Pancreas (tissue), 10 donors: ENCODE measurements at regions not wholly inside any gene's neighbourhood (a gene's known extent, or its start where the extent isn't known, plus 50 kb on each side); places are given as distances from the start of the nearest gene placed in this dataset.

ENCODE experiments used
- ATAC-seq, 4 donors: fragments of 200-7000 bp; cut with Tn5 transposase; one replicate each; pipeline versions ENCODE4 v1.8.0 to v1.9.1; 2020; ENCODE audit warnings: mild to moderate bottlenecking in 4 of 4, moderate library complexity in 4 of 4
- DNase-seq, 6 donors: peaks; one replicate each; pipeline ENCODE4 v3.0.0-alpha.2; 2020
- FAIRE-seq: peaks from 2 replicates; lab custom pipeline; 2012; peaks lifted over from hg19 to GRCh38; lab: Jason Lieb, UNC
- H3K27ac ChIP-seq, 4 donors: fragments of 200-600 bp; sonication (generic); 1 replicate in 3 of 4; 2 replicates in 1 of 4; pipeline versions ENCODE4 v1.5.0 to v1.8.0; 2020
- H3K27me3 ChIP-seq, 4 donors: fragments of 200-600 bp; one replicate each; pipeline ENCODE4 v1.8.0; 2021
- H3K36me3 ChIP-seq, 3 donors: fragments of 200-600 bp; sonication (generic) in 1 of 3; one replicate each; pipeline versions ENCODE4 v1.5.0 to v1.8.0; 2020 to 2021
- H3K4me1 ChIP-seq, 3 donors: fragments of 200-600 bp; one replicate each; pipeline ENCODE4 v1.8.0; 2021
- H3K4me3 ChIP-seq, 4 donors: fragments of 200-600 bp; sonication (generic) in 2 of 4; one replicate each; pipeline versions ENCODE4 v1.5.0 to v1.8.0; 2020 to 2021
- H3K9me3 ChIP-seq, 4 donors: fragments of 200-600 bp; one replicate each; pipeline ENCODE4 v1.8.0; 2021
- WGBS, 2 donors: extraction: QIAGEN DNeasy Blood & Tissue Kit; methylation state at CpG; one replicate each; pipeline ENCODE4 v1.1.7; 2013; 5-methylcytosine and 5-hydroxymethylcytosine counted together
- intact Hi-C, 3 donors: fragments of 100-400 bp; cut with DNase I; formaldehyde crosslinking; loops; one replicate each; pipeline versions ENCODE4 v1.11.1 to v1.14.2; 2022
- TF ChIP-seq, protein P1 (sequence below), 4 donors: fragments of 200-600 bp; sonication (generic) in 3 of 4; IDR thresholded peaks; one replicate each; pipeline versions ENCODE4 v1.5.0 to v1.8.0; 2021; ENCODE audit warnings: antibody characterized with exemption in 4 of 4
- donor health status: healthy with polysubstance abuse.
- donor health status: DM: no; HTN: no; CAD: no; lungs with moderate emphysema.
- donor health status: DM: no; HTN: no; CAD: no.
- donor health status: control.
- donor health status: control.
- donor health status: Bipolar disorder and iron deficiency.
- donor health status: DM: yes; HTN: yes; CAD: no.
- donor health status: DM: no; HTN: no; CAD: no.
- donor health status: DM: no; HTN: no; CAD: no.
- donor health status: DM: yes; HTN: yes; CAD: no.

DNA sequence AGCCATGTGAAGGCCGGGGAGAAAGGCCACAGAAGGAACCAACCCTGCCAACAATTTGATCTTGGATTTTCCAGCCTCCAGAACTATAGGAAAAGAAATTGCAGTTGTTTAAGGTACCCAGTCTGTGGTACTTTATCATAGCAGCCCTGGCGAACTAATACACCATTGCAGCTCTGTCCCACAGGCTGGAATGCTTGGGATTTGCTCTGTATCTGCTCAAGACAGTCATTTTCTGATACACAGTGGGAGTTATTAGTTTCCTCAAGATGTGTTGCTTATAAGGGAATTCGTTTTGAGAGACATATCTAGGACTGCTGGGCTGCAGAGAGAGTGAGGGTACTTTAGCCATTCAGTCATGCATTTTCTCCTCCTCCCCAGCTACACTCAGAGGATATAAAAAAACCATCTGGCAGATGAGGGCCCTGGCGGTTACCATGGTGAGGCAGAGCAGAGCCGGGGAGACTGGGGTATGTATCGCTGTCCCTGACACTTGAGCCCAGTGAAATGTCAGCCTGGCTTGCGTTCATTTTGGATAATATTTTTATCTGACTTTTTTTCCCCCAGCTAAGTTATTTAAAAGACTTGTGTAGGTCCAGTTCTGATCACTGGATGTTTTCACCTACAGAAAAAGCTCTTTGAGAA lies 104.6 kb downstream of the DIRAS3 start:
- Histone ChIP-seq H3K27me3 (no peaks in the 10 kb centered on the region), H3K27ac (no peak overlapping the region), H3K4me3 (no peak overlapping the region), H3K36me3 (no peaks in the 10 kb centered on the region), H3K9me3 (no peaks in the 10 kb centered on the region), H3K4me1 (no peaks in the 10 kb centered on the region)
- FAIRE-seq (no peak), ATAC-seq (peak in 3 of 4 donors; percentile 38 to 79 (median 64)), DNase-seq (no peak)
- intact Hi-C loops, result no loop called here
- TF ChIP-seq, protein P1, sequence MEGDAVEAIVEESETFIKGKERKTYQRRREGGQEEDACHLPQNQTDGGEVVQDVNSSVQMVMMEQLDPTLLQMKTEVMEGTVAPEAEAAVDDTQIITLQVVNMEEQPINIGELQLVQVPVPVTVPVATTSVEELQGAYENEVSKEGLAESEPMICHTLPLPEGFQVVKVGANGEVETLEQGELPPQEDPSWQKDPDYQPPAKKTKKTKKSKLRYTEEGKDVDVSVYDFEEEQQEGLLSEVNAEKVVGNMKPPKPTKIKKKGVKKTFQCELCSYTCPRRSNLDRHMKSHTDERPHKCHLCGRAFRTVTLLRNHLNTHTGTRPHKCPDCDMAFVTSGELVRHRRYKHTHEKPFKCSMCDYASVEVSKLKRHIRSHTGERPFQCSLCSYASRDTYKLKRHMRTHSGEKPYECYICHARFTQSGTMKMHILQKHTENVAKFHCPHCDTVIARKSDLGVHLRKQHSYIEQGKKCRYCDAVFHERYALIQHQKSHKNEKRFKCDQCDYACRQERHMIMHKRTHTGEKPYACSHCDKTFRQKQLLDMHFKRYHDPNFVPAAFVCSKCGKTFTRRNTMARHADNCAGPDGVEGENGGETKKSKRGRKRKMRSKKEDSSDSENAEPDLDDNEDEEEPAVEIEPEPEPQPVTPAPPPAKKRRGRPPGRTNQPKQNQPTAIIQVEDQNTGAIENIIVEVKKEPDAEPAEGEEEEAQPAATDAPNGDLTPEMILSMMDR (IDR thresholded peaks at IDR 0.05), result no peak
- 67 to 76% methylated on average over 7 of the region's 7 CpGs for WGBS, 2 donors

DNA sequence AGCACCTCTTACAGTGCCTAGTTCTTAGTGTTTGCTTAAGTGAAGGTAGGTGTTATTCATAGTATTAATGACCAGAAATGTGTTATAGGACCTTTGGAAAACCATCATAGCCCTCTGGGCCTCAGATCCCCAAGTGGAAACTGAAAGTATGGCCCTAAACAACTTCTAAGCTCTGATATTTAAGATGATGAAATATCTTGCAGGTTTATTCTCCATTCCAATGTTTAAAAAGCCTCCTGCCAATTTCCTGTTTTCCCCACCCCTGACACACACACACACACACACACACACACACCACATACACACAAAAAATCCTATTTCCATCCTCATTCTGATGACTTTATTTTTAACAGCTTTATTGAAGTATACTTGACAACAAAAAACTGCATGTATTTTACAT lies 108.2 kb downstream of the DIRAS3 start:
- Histone ChIP-seq H3K9me3 (no peaks in the 10 kb centered on the region), H3K4me1 (no peaks in the 10 kb centered on the region), H3K4me3 (no peak overlapping the region), H3K27ac (no peak overlapping the region), H3K27me3 (no peaks in the 10 kb centered on the region), H3K36me3 (no peaks in the 10 kb centered on the region)
- ATAC-seq, result no peak
- FAIRE-seq, result no peak
- intact Hi-C loops, result no loop called here
- no peak for DNase-seq
- TF ChIP-seq, protein P1 (IDR thresholded peaks at IDR 0.05), result no peak

DNA sequence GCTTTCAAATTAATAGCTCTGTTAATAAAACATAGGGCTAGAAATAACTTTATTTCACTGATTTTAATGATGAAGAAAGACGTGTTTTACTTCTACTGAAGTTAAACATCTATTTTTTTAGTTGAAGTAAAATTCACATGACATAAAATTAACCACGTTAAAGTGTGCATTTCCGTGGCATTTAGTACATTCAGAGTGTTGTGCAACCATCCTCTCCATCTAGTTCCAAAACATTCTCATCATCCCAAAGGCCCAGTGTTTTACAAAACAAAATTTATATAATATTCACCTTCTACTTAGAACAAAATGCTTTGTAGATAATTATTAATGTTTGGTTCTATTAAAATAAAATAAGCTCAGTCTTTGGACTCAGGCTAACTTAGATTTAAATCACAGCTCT lies 108.5 kb upstream of the GNG12 start:
- ATAC-seq, result no peak
- no peak for DNase-seq
- H3K27me3 ChIP-seq, result no peaks in the 10 kb centered on the region
- FAIRE-seq, result no peak
- no peaks in the 10 kb centered on the region for H3K4me1 ChIP-seq
- intact Hi-C loops, result no loop called here
- no peak overlapping the region for H3K27ac ChIP-seq
- 48 to 60% methylated on average over 3 of the region's 3 CpGs for WGBS, 2 donors
- TF ChIP-seq, protein P1 (IDR thresholded peaks at IDR 0.05), result no peak
- H3K9me3 ChIP-seq, result no peaks in the 10 kb centered on the region
- no peak overlapping the region for H3K4me3 ChIP-seq
- no peaks in the 10 kb centered on the region for H3K36me3 ChIP-seq

DNA sequence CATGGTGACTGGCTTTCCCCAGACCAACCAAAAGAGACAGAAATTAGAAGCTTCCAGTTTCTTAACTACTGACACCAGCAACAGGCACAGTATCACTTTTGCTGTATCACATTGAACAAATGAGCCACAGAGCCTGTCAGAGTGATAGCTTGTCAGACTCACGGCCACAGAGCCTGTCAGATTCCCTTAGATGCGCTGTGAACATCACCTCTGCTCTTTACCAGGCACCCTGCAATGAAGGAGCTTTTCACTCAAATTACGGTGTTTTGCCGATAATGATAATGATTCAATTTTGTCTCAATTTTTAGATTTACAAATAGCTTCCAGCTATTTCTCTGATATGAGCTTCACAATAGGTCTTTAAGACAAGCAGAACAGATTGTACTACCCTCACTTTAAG lies 107.9 kb upstream of the GNG12 start:
- FAIRE-seq, result no peak
- WGBS, 2 donors, result 90% methylated on average over 4 of the region's 4 CpGs
- intact Hi-C loops, result no loop called here
- Histone ChIP-seq H3K9me3 (no peaks in the 10 kb centered on the region), H3K4me1 (no peaks in the 10 kb centered on the region), H3K36me3 (no peaks in the 10 kb centered on the region), H3K27ac (no peak overlapping the region), H3K4me3 (no peak overlapping the region), H3K27me3 (no peaks in the 10 kb centered on the region)
- no peak for DNase-seq
- ATAC-seq, result no peak
- TF ChIP-seq, protein P1 (IDR thresholded peaks at IDR 0.05), result no peak

DNA sequence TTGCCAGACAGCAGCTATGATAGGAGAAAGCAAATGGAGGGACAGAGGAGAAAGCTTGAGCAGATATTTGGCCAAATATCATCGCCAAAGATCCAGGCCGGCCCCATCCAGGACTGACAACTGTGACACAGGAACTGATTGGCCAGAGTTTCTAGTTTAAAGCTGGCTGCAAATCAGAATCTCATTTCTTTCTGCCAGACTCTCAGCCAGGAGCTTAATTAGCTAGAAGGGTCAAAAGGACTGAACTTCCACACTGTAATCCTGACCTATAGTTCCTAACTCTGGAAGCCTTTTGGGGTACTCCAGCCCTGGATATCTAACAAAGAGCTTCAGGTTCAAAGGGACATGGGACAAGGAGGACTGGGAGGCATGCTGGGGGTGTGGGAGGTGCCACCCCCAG lies 106.7 kb upstream of the GNG12 start:
- TF ChIP-seq, protein P1 (IDR thresholded peaks at IDR 0.05), result no peak
- WGBS, 2 donors, result 58 to 75% methylated on average over 2 of the region's 2 CpGs
- Histone ChIP-seq H3K27ac (no peak overlapping the region), H3K27me3 (no peaks in the 10 kb centered on the region), H3K9me3 (no peaks in the 10 kb centered on the region), H3K4me1 (no peaks in the 10 kb centered on the region), H3K4me3 (no peak overlapping the region), H3K36me3 (no peaks in the 10 kb centered on the region)
- ATAC-seq (no peak), DNase-seq (no peak), FAIRE-seq (no peak)
- intact Hi-C loops, result no loop called here
